GM23338 (cell line): ENCODE measurements at regions not wholly inside any gene's neighbourhood (a gene's known extent, or its start where the extent isn't known, plus 50 kb on each side); places are given as distances from the start of the nearest gene placed in this dataset.

ENCODE experiments used
- ATAC-seq: fragments of 200-7000 bp; cut with Tn5 transposase; 3 replicates; pipeline ENCODE4 v1.9.1; 2020
- DNase-seq: peaks from one replicate; pipeline ENCODE4 v3.0.0-alpha.2; 2015; ENCODE audit warnings: low spot score
- H2AFZ ChIP-seq: fragments of 200-600 bp; sonication (generic); 2 replicates; pipeline ENCODE4 v1.8.0; 2016; ENCODE audit warnings: antibody characterized with exemption, mild to moderate bottlenecking, moderate library complexity
- H3F3A ChIP-seq: fragments of 200-600 bp; sonication (generic); replicated peaks from 2 replicates; pipeline ENCODE4 v1.8.0; 2017; ENCODE audit warnings: antibody characterized with exemption, mixed run types, low read depth
- H3K27ac ChIP-seq: fragments of 200-600 bp; sonication (generic); 2 replicates; pipeline ENCODE4 v1.6.1; 2016; ENCODE audit warnings: low read depth
- H3K27me3 ChIP-seq: fragments of 200-600 bp; sonication (generic); 2 replicates; pipeline ENCODE4 v1.8.0; 2016; ENCODE audit warnings: mild to moderate bottlenecking, mixed run types, moderate library complexity; ENCODE audit not compliant: insufficient read depth
- H3K36me3 ChIP-seq: fragments of 200-600 bp; sonication (generic); 2 replicates; pipeline ENCODE4 v1.8.0; 2016; ENCODE audit warnings: mild to moderate bottlenecking; ENCODE audit not compliant: insufficient read depth
- H3K4me1 ChIP-seq: fragments of 200-600 bp; sonication (generic); 2 replicates; pipeline ENCODE4 v1.8.0; 2016; ENCODE audit warnings: mild to moderate bottlenecking, moderate library complexity; ENCODE audit not compliant: insufficient read depth
- H3K4me2 ChIP-seq: fragments of 200-600 bp; sonication (generic); 2 replicates; pipeline ENCODE4 v1.7.1; 2017; ENCODE audit warnings: mixed run types
- H3K4me3 ChIP-seq: fragments of 200-600 bp; sonication (generic); 2 replicates; pipeline ENCODE4 v1.6.1; 2016; ENCODE audit warnings: mixed run types
- H3K79me2 ChIP-seq: fragments of 200-600 bp; sonication (generic); replicated peaks from 2 replicates; pipeline ENCODE4 v1.8.0; 2017; ENCODE audit warnings: mild to moderate bottlenecking; ENCODE audit not compliant: insufficient read depth
- H3K9me2 ChIP-seq: fragments of 200-600 bp; sonication (generic); 2 replicates; pipeline ENCODE4 v1.8.0; 2017; ENCODE audit not compliant: insufficient read depth
- H4K20me1 ChIP-seq: fragments of 200-600 bp; sonication (generic); replicated peaks from 2 replicates; pipeline ENCODE4 v1.8.0; 2017; ENCODE audit warnings: mild to moderate bottlenecking; ENCODE audit not compliant: insufficient read depth
- H3K27ac Mint-ChIP-seq: 2 replicates; pipeline ENCODE4 v1.8.0; 2020; ENCODE audit warnings: inconsistent platforms, mild to moderate bottlenecking, moderate library complexity, mixed read lengths
- H3K27me3 Mint-ChIP-seq: 3 replicates; pipeline ENCODE4 v1.8.0; 2022; ENCODE audit warnings: low read depth, mild to moderate bottlenecking, moderate library complexity, mixed read lengths, inconsistent platforms; ENCODE audit not compliant: insufficient read depth, poor library complexity
- H3K36me3 Mint-ChIP-seq: 3 replicates; pipeline ENCODE4 v1.8.0; 2021; ENCODE audit warnings: low read depth, mild to moderate bottlenecking, inconsistent platforms, moderate library complexity, mixed read lengths
- H3K4me1 Mint-ChIP-seq: 3 replicates; pipeline ENCODE4 v1.8.0; 2020; ENCODE audit warnings: mild to moderate bottlenecking, inconsistent platforms, mixed read lengths
- H3K4me3 Mint-ChIP-seq: 3 replicates; pipeline ENCODE4 v1.8.0; 2021; ENCODE audit warnings: moderate library complexity, mild to moderate bottlenecking, inconsistent platforms, mixed read lengths
- H3K9me3 Mint-ChIP-seq: 3 replicates; pipeline ENCODE4 v1.8.0; 2020; ENCODE audit warnings: moderate library complexity, mild to moderate bottlenecking, inconsistent platforms, mixed read lengths
- CREB1 ChIP-seq: fragments of 250-450 bp; sonication (Bioruptor Pico); IDR thresholded peaks from 2 replicates; pipeline ENCODE4 v1.5.0; 2020; ENCODE audit warnings: low read depth, mild to moderate bottlenecking, moderate library complexity
- EZH2 ChIP-seq: fragments of 200-600 bp; sonication (generic); IDR thresholded peaks from one replicate; pipeline ENCODE4 v1.8.0; 2017; ENCODE audit warnings: antibody characterized with exemption, mild to moderate bottlenecking, low read depth; ENCODE audit not compliant: unreplicated experiment
- EZH2phosphoT487 ChIP-seq: fragments of 200-600 bp; sonication (generic); IDR thresholded peaks from one replicate; pipeline ENCODE4 v1.8.1; 2018; ENCODE audit warnings: antibody characterized with exemption; ENCODE audit not compliant: unreplicated experiment
- NANOG ChIP-seq: IDR thresholded peaks from 2 replicates; pipeline ENCODE4 v1.6.1; 2016; ENCODE audit warnings: antibody characterized with exemption, borderline replicate concordance
- POLR2AphosphoS5 ChIP-seq: IDR thresholded peaks from 2 replicates; pipeline ENCODE4 v1.6.1; 2016; ENCODE audit warnings: antibody characterized with exemption, low read depth
- STAT1 ChIP-seq: IDR thresholded peaks from one replicate; pipeline ENCODE4 v1.6.1; 2016; ENCODE audit warnings: antibody characterized with exemption; ENCODE audit not compliant: unreplicated experiment
- ZNF114 ChIP-seq: fragments of 250-450 bp; sonication (Bioruptor Pico); IDR thresholded peaks from 2 replicates; pipeline ENCODE4 v1.5.0; 2020; ENCODE audit warnings: mild to moderate bottlenecking, moderate library complexity
- TF ChIP-seq, protein P1 (sequence below): IDR thresholded peaks from 2 replicates; pipeline ENCODE4 v1.6.1; 2016; ENCODE audit warnings: antibody characterized with exemption
- TF ChIP-seq, protein P2 (sequence below): IDR thresholded peaks from one replicate; pipeline ENCODE4 v1.6.1; 2018; ENCODE audit warnings: antibody characterized with exemption; ENCODE audit not compliant: unreplicated experiment

DNA sequence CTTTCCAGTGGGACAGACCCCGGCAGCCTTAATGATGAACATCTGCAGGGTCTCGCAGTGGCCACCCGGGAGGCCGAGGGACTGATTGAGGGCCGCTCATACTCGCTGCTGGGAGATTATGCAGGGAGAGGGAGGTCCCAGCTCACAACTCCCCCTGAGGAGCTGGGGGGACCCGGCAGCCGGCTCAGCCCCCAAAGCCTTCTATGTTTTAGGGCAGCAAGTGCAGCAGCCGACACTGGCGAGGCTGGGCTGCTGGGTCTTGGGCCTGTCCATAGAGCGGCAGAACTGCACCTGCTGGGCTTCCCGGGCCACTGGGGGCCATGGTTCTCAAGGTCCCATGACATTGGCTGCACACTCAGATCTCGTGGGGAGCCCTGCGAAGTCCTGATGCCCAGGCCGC, 110.7 kb downstream of the RFLNA start (continued):
- TF ChIP-seq, protein P1, sequence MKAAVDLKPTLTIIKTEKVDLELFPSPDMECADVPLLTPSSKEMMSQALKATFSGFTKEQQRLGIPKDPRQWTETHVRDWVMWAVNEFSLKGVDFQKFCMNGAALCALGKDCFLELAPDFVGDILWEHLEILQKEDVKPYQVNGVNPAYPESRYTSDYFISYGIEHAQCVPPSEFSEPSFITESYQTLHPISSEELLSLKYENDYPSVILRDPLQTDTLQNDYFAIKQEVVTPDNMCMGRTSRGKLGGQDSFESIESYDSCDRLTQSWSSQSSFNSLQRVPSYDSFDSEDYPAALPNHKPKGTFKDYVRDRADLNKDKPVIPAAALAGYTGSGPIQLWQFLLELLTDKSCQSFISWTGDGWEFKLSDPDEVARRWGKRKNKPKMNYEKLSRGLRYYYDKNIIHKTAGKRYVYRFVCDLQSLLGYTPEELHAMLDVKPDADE = no peak
- TF ChIP-seq ZNF114 = no peak
- no peak for TF ChIP-seq EZH2phosphoT487
- no peak for TF ChIP-seq CREB1
- no peak for TF ChIP-seq NANOG
- no peak for TF ChIP-seq POLR2AphosphoS5

- no peak overlapping the region for H3K4me3 ChIP-seq
- H4K20me1 ChIP-seq = peaks cover 5% of the 10 kb centered on the region
- no peaks in the 10 kb centered on the region for H3K9me2 ChIP-seq
- no peak for TF ChIP-seq EZH2
- TF ChIP-seq POLR2AphosphoS5 = no peak
- TF ChIP-seq, protein P2, sequence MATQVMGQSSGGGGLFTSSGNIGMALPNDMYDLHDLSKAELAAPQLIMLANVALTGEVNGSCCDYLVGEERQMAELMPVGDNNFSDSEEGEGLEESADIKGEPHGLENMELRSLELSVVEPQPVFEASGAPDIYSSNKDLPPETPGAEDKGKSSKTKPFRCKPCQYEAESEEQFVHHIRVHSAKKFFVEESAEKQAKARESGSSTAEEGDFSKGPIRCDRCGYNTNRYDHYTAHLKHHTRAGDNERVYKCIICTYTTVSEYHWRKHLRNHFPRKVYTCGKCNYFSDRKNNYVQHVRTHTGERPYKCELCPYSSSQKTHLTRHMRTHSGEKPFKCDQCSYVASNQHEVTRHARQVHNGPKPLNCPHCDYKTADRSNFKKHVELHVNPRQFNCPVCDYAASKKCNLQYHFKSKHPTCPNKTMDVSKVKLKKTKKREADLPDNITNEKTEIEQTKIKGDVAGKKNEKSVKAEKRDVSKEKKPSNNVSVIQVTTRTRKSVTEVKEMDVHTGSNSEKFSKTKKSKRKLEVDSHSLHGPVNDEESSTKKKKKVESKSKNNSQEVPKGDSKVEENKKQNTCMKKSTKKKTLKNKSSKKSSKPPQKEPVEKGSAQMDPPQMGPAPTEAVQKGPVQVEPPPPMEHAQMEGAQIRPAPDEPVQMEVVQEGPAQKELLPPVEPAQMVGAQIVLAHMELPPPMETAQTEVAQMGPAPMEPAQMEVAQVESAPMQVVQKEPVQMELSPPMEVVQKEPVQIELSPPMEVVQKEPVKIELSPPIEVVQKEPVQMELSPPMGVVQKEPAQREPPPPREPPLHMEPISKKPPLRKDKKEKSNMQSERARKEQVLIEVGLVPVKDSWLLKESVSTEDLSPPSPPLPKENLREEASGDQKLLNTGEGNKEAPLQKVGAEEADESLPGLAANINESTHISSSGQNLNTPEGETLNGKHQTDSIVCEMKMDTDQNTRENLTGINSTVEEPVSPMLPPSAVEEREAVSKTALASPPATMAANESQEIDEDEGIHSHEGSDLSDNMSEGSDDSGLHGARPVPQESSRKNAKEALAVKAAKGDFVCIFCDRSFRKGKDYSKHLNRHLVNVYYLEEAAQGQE = no peak
- no peak for TF ChIP-seq NANOG
- no peak for TF ChIP-seq CREB1
- TF ChIP-seq STAT1 = no peak
- peaks cover 18% of the 10 kb centered on the region for H3K27me3 Mint-ChIP-seq
- no peaks in the 10 kb centered on the region for H3K27me3 ChIP-seq
- H3K79me2 ChIP-seq = peaks cover 27% of the 10 kb centered on the region
- H3K9me3 Mint-ChIP-seq = no peaks in the 10 kb centered on the region; the same call in 2 of the 3 replicates
- no peak for ATAC-seq
- H3K27ac ChIP-seq = no peak overlapping the region
- no peak for DNase-seq
- H2AFZ ChIP-seq = no peak overlapping the region
- H3F3A ChIP-seq = 0 out of 2 replicates have a peak, but pooled peaks cover under 1% of the 10 kb centered on the region
- peaks cover 40% of the 10 kb centered on the region for H3K4me1 Mint-ChIP-seq
- H3K27ac Mint-ChIP-seq = peak overlapping the region; percentile 58
- H3K36me3 Mint-ChIP-seq = peaks cover 24% of the 10 kb centered on the region
- H3K36me3 ChIP-seq = peaks cover 5% of the 10 kb centered on the region; the same call in 1 of the 2 replicates
- no peak overlapping the region for H3K4me3 Mint-ChIP-seq
- no peaks in the 10 kb centered on the region; the same call in 1 of the 2 replicates for H3K4me1 ChIP-seq
- H3K4me2 ChIP-seq = no peak overlapping the region
These were observed 110.3 kb downstream of the RFLNA start for GRCh38 chr12:124405151-124405550.
